VCaP (cell line): ENCODE measurements at regions not wholly inside any gene's neighbourhood (a gene's known extent, or its start where the extent isn't known, plus 50 kb on each side); places are given as distances from the start of the nearest gene placed in this dataset.

ENCODE experiments used
- H3K27ac ChIP-seq: fragments of 450-650 bp; 2 replicates; pipeline ENCODE4 v1.5.1; 2017
- TF ChIP-seq, protein P1 (sequence below): fragments of 450-650 bp; conservative IDR thresholded peaks from 2 replicates; pipeline ENCODE4 v1.5.1; 2017; ENCODE audit warnings: mild to moderate bottlenecking, moderate library complexity

DNA sequence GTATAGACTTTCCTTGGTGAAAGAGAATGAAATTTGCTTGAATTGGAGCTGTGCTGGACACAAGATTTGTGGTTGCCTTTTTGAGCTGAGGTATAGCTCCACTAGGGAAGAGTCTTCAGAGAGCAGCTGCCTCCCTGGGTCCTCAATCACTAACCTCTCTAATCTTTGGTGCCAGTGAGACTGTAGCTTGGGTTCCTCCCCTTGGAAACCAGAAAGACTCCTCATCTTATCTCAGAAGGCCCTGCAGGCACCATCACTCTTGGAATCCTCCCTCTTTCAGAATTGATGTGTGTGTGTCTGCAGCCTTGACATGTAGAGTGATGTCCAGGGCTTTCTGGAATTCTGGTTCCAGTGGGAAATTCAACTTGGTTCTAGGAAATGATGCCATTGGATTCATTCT is 426.5 kb downstream of the RPS24 start:
- TF ChIP-seq, protein P1, sequence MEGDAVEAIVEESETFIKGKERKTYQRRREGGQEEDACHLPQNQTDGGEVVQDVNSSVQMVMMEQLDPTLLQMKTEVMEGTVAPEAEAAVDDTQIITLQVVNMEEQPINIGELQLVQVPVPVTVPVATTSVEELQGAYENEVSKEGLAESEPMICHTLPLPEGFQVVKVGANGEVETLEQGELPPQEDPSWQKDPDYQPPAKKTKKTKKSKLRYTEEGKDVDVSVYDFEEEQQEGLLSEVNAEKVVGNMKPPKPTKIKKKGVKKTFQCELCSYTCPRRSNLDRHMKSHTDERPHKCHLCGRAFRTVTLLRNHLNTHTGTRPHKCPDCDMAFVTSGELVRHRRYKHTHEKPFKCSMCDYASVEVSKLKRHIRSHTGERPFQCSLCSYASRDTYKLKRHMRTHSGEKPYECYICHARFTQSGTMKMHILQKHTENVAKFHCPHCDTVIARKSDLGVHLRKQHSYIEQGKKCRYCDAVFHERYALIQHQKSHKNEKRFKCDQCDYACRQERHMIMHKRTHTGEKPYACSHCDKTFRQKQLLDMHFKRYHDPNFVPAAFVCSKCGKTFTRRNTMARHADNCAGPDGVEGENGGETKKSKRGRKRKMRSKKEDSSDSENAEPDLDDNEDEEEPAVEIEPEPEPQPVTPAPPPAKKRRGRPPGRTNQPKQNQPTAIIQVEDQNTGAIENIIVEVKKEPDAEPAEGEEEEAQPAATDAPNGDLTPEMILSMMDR = no peak
- H3K27ac ChIP-seq = no peak overlapping the region

DNA sequence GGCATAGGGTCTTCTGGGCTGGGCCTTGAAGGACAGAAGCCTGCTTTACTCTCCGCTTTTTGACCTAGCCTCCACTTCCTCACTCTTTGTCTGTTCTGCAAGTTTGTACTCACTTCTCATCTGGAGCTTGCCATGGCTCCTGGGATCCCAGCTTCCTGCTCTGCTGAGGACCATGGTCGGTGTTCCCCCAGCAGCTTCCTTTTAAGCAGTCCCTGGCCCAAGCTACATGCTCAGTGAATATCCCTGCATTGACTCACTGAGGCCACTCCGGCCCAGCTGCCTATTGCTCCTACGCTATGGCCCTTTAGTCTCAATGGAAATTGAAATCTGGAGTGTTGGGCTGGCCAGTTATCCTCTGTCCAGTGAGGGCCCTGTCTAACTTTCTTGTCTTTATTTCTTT is 427.7 kb downstream of the RPS24 start:
- TF ChIP-seq, protein P1 = no peak
- H3K27ac ChIP-seq = no peak overlapping the region

DNA sequence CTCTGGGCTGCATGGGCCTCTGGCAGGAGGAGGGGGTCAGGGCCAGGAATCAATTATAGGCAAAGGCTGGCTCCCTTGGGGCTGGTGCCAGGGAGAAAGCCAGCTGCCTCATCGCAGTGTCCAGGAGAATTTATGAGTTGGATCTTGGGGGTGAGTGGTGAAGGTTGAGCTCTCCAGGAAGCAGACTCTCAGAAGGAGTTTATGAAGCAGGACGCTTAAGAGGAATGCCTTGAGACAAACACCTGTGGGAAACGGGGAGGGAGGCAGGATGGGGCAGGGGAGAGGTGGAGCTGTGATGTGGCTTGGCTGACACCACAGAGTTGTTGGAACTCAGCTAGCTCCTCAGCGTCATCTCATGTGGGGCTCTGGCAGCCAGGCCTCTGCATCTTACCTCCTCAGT is 428.5 kb downstream of the RPS24 start:
- H3K27ac ChIP-seq = no peak overlapping the region
- TF ChIP-seq, protein P1 = no peak

DNA sequence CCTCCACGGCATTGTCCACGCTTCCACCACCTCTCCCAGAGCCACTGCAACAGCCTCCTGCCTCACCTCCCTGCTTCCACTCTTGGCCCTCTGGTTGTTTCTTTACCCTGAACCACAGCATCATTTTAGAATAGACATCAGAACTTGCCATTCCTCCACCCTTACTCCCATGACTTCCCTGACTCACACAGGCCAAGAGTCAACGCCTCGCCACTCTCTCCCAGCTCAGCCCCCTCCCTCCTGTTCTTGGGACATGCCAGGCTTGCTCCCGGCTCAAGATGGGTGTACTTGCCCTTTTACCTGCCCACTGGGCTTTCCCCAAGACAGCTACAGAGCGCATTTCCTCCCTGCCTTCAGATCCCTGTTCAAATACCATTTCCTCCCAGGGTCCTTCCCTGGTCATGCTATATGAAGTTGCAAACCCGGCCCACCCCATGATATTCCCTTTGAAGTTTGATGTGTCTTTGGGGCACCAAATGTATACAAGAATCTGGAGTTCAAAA is 429.1 kb downstream of the RPS24 start:
- TF ChIP-seq, protein P1 = no peak
- H3K27ac ChIP-seq = no peak overlapping the region

DNA sequence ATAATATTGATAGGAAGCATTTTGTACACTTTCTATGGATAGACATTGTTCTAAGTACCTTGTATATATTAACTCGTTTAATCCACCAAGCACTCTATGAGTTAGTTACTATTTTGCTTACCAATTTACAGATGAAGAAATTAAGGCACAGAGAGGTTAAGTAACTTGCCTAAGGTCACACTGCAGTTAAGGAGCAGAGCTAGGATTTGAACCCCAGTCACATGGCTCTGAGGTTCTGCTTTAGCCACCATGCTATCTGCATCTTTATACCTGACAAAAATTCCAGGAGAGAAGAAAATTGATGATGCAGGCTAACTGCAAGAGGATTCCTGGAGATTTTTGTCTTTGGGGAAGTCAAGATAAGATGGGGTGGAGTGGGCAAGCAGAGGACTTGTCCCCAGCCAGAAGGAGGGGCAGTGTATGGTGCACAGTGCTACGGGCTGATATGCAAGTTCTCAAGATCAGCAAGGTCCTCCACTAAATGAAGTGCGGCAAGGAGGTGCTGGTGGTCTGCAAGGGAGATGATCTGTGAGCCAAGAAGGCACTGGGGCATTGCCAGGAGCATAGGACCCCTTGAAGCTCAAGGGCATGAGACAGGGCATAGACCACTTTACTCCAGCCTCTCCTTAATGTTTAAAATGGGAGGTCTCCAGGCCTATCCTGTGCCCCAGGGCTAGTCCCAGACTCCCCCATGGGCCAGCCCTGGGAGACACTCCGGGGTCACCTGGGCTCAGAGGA is 430.6 kb downstream of the RPS24 start:
- TF ChIP-seq, protein P1 = no peak
- no peak overlapping the region for H3K27ac ChIP-seq

DNA sequence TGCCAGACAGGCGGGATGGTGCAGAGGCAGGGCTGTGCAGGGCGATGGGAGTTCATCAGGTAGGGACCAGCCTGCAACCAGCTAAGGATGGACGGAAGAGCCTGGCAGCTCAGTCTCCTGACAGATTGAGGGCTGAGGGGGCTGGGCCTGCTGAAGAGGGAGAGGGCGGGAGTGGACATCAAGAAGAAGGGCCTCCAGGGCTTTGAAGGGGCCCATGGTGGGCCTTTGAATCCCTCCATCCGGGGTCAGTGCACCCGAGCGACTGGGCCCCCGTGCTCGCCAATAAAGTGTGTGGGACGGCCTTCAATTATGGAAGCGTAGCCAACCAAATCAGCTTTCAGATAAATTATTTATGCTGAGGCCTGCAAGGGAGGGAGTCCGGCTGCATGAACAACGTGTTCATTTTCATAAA is 431.2 kb downstream of the RPS24 start:
- TF ChIP-seq, protein P1 = no peak
- H3K27ac ChIP-seq = no peak overlapping the region

DNA sequence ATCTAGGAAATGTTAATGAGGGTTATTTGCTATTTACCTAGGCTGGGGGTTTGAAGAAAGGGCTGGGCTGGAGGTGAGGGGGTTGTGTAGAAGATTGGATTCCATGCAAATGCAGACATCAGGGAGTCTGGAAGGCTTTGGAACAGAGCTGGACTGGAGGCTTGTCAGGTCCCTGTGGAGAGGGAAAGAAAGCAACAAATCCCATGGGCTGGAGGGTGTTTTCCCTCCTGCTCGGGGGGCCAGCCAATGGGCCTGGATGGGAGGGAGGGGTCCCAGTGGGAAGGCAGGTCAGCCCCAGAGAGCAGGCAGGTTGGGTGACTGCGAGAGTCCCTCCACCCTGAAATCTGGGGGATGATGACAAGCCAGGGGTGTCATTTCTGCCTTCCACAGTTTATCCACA is 431.8 kb downstream of the RPS24 start:
- TF ChIP-seq, protein P1 = no peak
- no peak overlapping the region for H3K27ac ChIP-seq
